Natural killer cell (primary cell): ENCODE measurements at regions not wholly inside any gene's neighbourhood (a gene's known extent, or its start where the extent isn't known, plus 50 kb on each side); places are given as distances from the start of the nearest gene placed in this dataset.

Source experiments
- ATAC-seq, 3 donors: fragments of 150-1000 bp in 2 of 3; fragments of 200-7000 bp in 1 of 3; cut with Tn5 transposase; 1 replicate in 1 of 3; 2 replicates in 2 of 3; pipeline ENCODE4 v1.10.0; 2021; ENCODE audit warnings: mild to moderate bottlenecking in 2 of 3, moderate library complexity in 2 of 3
- DNase-seq, 2 donors: peaks; one replicate each; pipeline versions ENCODE4 v3.0.0 to v3.0.0-alpha.2; 2013 to 2021; ENCODE audit warnings: mixed read lengths in 1 of 2
- H3K27ac ChIP-seq: one replicate; pipeline ENCODE4 v1.5.1; 2013; ENCODE audit warnings: mild to moderate bottlenecking, low read length
- H3K27me3 ChIP-seq: one replicate; pipeline ENCODE4 v1.6.1; 2013; ENCODE audit warnings: low read length; ENCODE audit not compliant: control insufficient read depth, insufficient read depth
- H3K36me3 ChIP-seq: one replicate; pipeline ENCODE4 v1.6.1; 2013; ENCODE audit warnings: low read length; ENCODE audit not compliant: control insufficient read depth, insufficient read depth
- H3K4me1 ChIP-seq: one replicate; pipeline ENCODE4 v1.6.1; 2013; ENCODE audit warnings: low read length; ENCODE audit not compliant: control insufficient read depth, insufficient read depth
- H3K4me3 ChIP-seq: one replicate; pipeline ENCODE4 v1.5.1; 2013; ENCODE audit warnings: low read length
- H3K9me3 ChIP-seq: one replicate; pipeline ENCODE4 v1.6.1; 2013; ENCODE audit warnings: low read length; ENCODE audit not compliant: control insufficient read depth, insufficient read depth
- H3K27ac Mint-ChIP-seq, 2 donors: one replicate each; pipeline ENCODE4 v1.8.0; 2022; ENCODE audit warnings: mild to moderate bottlenecking in 2 of 2, mixed read lengths in 2 of 2, moderate library complexity in 1 of 2
- H3K27me3 Mint-ChIP-seq, 2 donors: one replicate each; pipeline ENCODE4 v1.8.0; 2022; ENCODE audit warnings: low read depth in 2 of 2, mixed read lengths in 2 of 2
- H3K36me3 Mint-ChIP-seq: one replicate; pipeline ENCODE4 v1.8.0; 2022; ENCODE audit warnings: mixed read lengths
- H3K4me1 Mint-ChIP-seq, 2 donors: one replicate each; pipeline ENCODE4 v1.8.0; 2022; ENCODE audit warnings: mixed read lengths in 2 of 2
- H3K4me3 Mint-ChIP-seq: one replicate; pipeline ENCODE4 v1.8.0; 2022; ENCODE audit warnings: mild to moderate bottlenecking, moderate library complexity, mixed read lengths
- H3K9me3 Mint-ChIP-seq, 2 donors: one replicate each; pipeline ENCODE4 v1.8.0; 2022; ENCODE audit warnings: mixed read lengths in 2 of 2
- CTCF ChIP-seq: fragments of 200-600 bp; IDR thresholded peaks from one replicate; pipeline ENCODE4 v1.8.0; 2022; ENCODE audit warnings: antibody characterized with exemption
- WGBS: methylation state at CpG from one replicate; pipeline ENCODE4 v1.1.7; 2013; ENCODE audit warnings: missing lambda C conversion rate; ENCODE audit not compliant: insufficient coverage; 5-methylcytosine and 5-hydroxymethylcytosine counted together
- intact Hi-C: fragments of 100-400 bp; cut with micrococcal nuclease; formaldehyde crosslinking; loops from one replicate; pipeline ENCODE4 v1.14.2; 2022

- Histone ChIP-seq H3K4me1 (no peaks in the 10 kb centered on the region), H3K4me3 (no peak overlapping the region), H3K36me3 (no peaks in the 10 kb centered on the region), H3K27ac (no peak overlapping the region), H3K27me3 (peaks cover 2% of the 10 kb centered on the region), H3K9me3 (no peaks in the 10 kb centered on the region)
- H3K27ac Mint-ChIP-seq: no peak overlapping the region
- no peak for DNase-seq
- no peaks in the 10 kb centered on the region for H3K9me3 Mint-ChIP-seq
- 90% methylated on average over 10 of the region's 13 CpGs for WGBS
- no peak for TF ChIP-seq CTCF
- ATAC-seq: no peak
- peaks cover 14 to 26% of the 10 kb centered on the region in 2 donors for H3K27me3 Mint-ChIP-seq
- no peaks in the 10 kb centered on the region for H3K4me1 Mint-ChIP-seq
- no peaks in the 10 kb centered on the region for H3K36me3 Mint-ChIP-seq
- no peak overlapping the region for H3K4me3 Mint-ChIP-seq
- intact Hi-C loops: no loop called here
These were observed 482.0 kb upstream of the B3GAT1 start for GRCh38 chr11:134893810-134894685.

GRCh38 chr11:134890446-134890845 is 478.4 kb upstream of the B3GAT1 start:
- TF ChIP-seq CTCF: no peak
- no peak overlapping the region for H3K27ac ChIP-seq
- H3K9me3 ChIP-seq: no peaks in the 10 kb centered on the region
- Mint-ChIP-seq H3K36me3 (no peaks in the 10 kb centered on the region), H3K9me3 (no peaks in the 10 kb centered on the region), H3K27ac (no peak overlapping the region), H3K27me3 (peaks cover 14 to 16% of the 10 kb centered on the region in 2 donors), H3K4me1 (no peaks in the 10 kb centered on the region), H3K4me3 (no peak overlapping the region)
- no peaks in the 10 kb centered on the region for H3K36me3 ChIP-seq
- intact Hi-C loops: no loop called here
- no peaks in the 10 kb centered on the region for H3K27me3 ChIP-seq
- H3K4me1 ChIP-seq: no peaks in the 10 kb centered on the region
- 56% methylated on average over 4 of the region's 5 CpGs for WGBS
- DNase-seq: no peak
- no peak overlapping the region for H3K4me3 ChIP-seq
- ATAC-seq: no peak

GRCh38 chr11:134889832-134890231 is 477.8 kb upstream of the B3GAT1 start:
- Histone ChIP-seq H3K4me3 (no peak overlapping the region), H3K9me3 (no peaks in the 10 kb centered on the region), H3K27me3 (no peaks in the 10 kb centered on the region), H3K27ac (no peak overlapping the region), H3K36me3 (no peaks in the 10 kb centered on the region), H3K4me1 (no peaks in the 10 kb centered on the region)
- Mint-ChIP-seq H3K9me3 (no peaks in the 10 kb centered on the region), H3K27ac (no peak overlapping the region), H3K27me3 (peaks cover 14 to 17% of the 10 kb centered on the region in 2 donors), H3K4me3 (no peak overlapping the region), H3K36me3 (no peaks in the 10 kb centered on the region), H3K4me1 (no peaks in the 10 kb centered on the region)
- intact Hi-C loops: no loop called here
- WGBS: 73% methylated on average over 6 of the region's 6 CpGs
- ATAC-seq (no peak), DNase-seq (no peak)
- no peak for TF ChIP-seq CTCF

GRCh38 chr11:134888821-134889220 is 476.8 kb upstream of the B3GAT1 start:
- Mint-ChIP-seq H3K27ac (no peak overlapping the region), H3K36me3 (no peaks in the 10 kb centered on the region), H3K27me3 (peaks cover 14 to 21% of the 10 kb centered on the region in 2 donors), H3K4me3 (no peak overlapping the region), H3K9me3 (no peaks in the 10 kb centered on the region), H3K4me1 (no peaks in the 10 kb centered on the region)
- Histone ChIP-seq H3K27ac (no peak overlapping the region), H3K4me1 (no peaks in the 10 kb centered on the region), H3K4me3 (no peak overlapping the region), H3K36me3 (no peaks in the 10 kb centered on the region), H3K9me3 (no peaks in the 10 kb centered on the region), H3K27me3 (no peaks in the 10 kb centered on the region)
- DNase-seq (no peak), ATAC-seq (no peak)
- intact Hi-C loops: no loop called here
- WGBS: 86% methylated on average over 10 of the region's 10 CpGs
- no peak for TF ChIP-seq CTCF
